GM12878 (cell line): ENCODE measurements at regions not wholly inside any gene's neighbourhood (a gene's known extent, or its start where the extent isn't known, plus 50 kb on each side); places are given as distances from the start of the nearest gene placed in this dataset.

Experiments used
- ATAC-seq: fragments of 200-7000 bp; cut with Tn5 transposase; 3 replicates; pipeline ENCODE4 v1.9.1; 2020; ENCODE audit warnings: mild to moderate bottlenecking, moderate library complexity
- BruUV-seq: library from RNA; stranded (reverse); fragments of 400-500 nt; replicated peaks from 2 replicates; lab custom pipeline; 2021; lab: Mats Ljungman, UMichigan
- CTCF ChIA-PET: fragments of 300-600 bp; sonication (Branson Sonifier 250); formaldehyde crosslinking; extraction: SDS; loops from one replicate; lab custom pipeline; 2021; ENCODE audit warnings: inconsistent platforms; lab: Yijun Ruan, JAX
- POLR2A ChIA-PET: fragments of 350-600 bp; formaldehyde crosslinking; extraction: SDS; loops from one replicate; lab custom pipeline; 2021; ENCODE audit warnings: inconsistent platforms; lab: Charles Lee
- RAD21 ChIA-PET: fragments of 300-600 bp; sonication (Branson Sonifier 250); formaldehyde crosslinking; loops from one replicate; lab custom pipeline; 2023; ENCODE audit warnings: antibody characterized with exemption; ENCODE audit not compliant: unreplicated experiment; lab: Charles Lee
- SMC1A ChIA-PET: fragments of 300-600 bp; sonication (Branson Sonifier 250); formaldehyde crosslinking; loops from one replicate; lab custom pipeline; 2023; ENCODE audit not compliant: unreplicated experiment, uncharacterized antibody; lab: Charles Lee
- DNase-seq: peaks from one replicate; pipeline ENCODE4 v3.0.0-alpha.2; 2011; ENCODE audit warnings: low read depth, low spot score
- FAIRE-seq: peaks from 3 replicates; lab custom pipeline; 2011; peaks lifted over from hg19 to GRCh38; lab: Jason Lieb, UNC
- H2AFZ ChIP-seq: 2 replicates; pipeline ENCODE4 v1.6.0; 2011; ENCODE audit warnings: low read depth, low read length, control low read depth; ENCODE audit not compliant: control insufficient read depth
- H3K27ac ChIP-seq: 2 replicates; pipeline ENCODE4 v1.5.1; 2011; ENCODE audit warnings: control low read depth; ENCODE audit not compliant: control insufficient read depth, insufficient read depth
- H3K27me3 ChIP-seq, 2 experiments: replicated peaks in 1 of 2; 2 replicates each; pipeline versions ENCODE4 v1.6.0 to v1.6.1; 2011; ENCODE audit warnings: low read length in 1 of 2; ENCODE audit not compliant: control insufficient read depth in 2 of 2, insufficient read depth in 2 of 2
- H3K36me3 ChIP-seq, 2 experiments: 2 replicates each; pipeline ENCODE4 v1.5.1; 2011; ENCODE audit warnings: low read length in 1 of 2; ENCODE audit not compliant: control insufficient read depth in 2 of 2, insufficient read depth in 2 of 2
- H3K4me1 ChIP-seq: 2 replicates; pipeline ENCODE4 v1.6.1; 2011; ENCODE audit warnings: mild to moderate bottlenecking, low read length, moderate library complexity, mixed read lengths; ENCODE audit not compliant: control insufficient read depth, insufficient read depth
- H3K4me2 ChIP-seq: 2 replicates; pipeline ENCODE4 v1.6.0; 2011; ENCODE audit warnings: control low read depth; ENCODE audit not compliant: control insufficient read depth, insufficient read depth
- H3K4me3 ChIP-seq: fragments of 200-600 bp; sonication (generic); 2 replicates; pipeline ENCODE4 v1.5.1; 2016
- H3K79me2 ChIP-seq: 2 replicates; pipeline ENCODE4 v1.6.0; 2011; ENCODE audit warnings: low read length; ENCODE audit not compliant: control insufficient read depth, insufficient read depth
- H3K9ac ChIP-seq: 2 replicates; pipeline ENCODE4 v1.8.0; 2011; ENCODE audit warnings: low read length, control low read depth, mixed read lengths; ENCODE audit not compliant: control insufficient read depth, insufficient read depth
- H3K9me3 ChIP-seq: replicated peaks from 3 replicates; pipeline ENCODE4 v1.5.1; 2011; ENCODE audit warnings: mild to moderate bottlenecking, low read length; ENCODE audit not compliant: control insufficient read depth, insufficient read depth
- H4K20me1 ChIP-seq: 2 replicates; pipeline ENCODE4 v1.6.0; 2011; ENCODE audit not compliant: control insufficient read depth, insufficient read depth
- BHLHE40 ChIP-seq, 2 experiments: fragments of 450-650 bp in 1 of 2; IDR thresholded peaks; 2 replicates each; pipeline ENCODE4 v1.6.1; 2011 to 2017; ENCODE audit warnings: low read depth in 2 of 2, borderline replicate concordance in 1 of 2, improper control_type of control experiment in 1 of 2, low read length in 1 of 2, mild to moderate bottlenecking in 1 of 2
- EGR1 ChIP-seq, 2 experiments: IDR thresholded peaks; 1 replicate in 1 of 2; 2 replicates in 1 of 2; pipeline ENCODE4 v1.6.1; 2011 to 2012; ENCODE audit warnings: low read depth in 2 of 2, low read length in 2 of 2, borderline replicate concordance in 1 of 2, mild to moderate bottlenecking in 1 of 2, moderate library complexity in 1 of 2
- FOXK2 ChIP-seq: fragments of 450-650 bp; IDR thresholded peaks from 2 replicates; pipeline ENCODE4 v1.6.1; 2017; ENCODE audit warnings: mild to moderate bottlenecking, moderate library complexity
- LARP7 ChIP-seq: fragments of 450-650 bp; IDR thresholded peaks from 2 replicates; pipeline ENCODE4 v1.6.1; 2017; ENCODE audit warnings: mild to moderate bottlenecking
- NR2C1 ChIP-seq: fragments of 450-650 bp; IDR thresholded peaks from 2 replicates; pipeline ENCODE4 v1.6.1; 2017; ENCODE audit warnings: antibody characterized with exemption, mild to moderate bottlenecking, moderate library complexity
- PAX5 ChIP-seq: IDR thresholded peaks from 2 replicates; pipeline ENCODE4 v1.6.1; 2011; ENCODE audit warnings: low read depth, low read length, borderline replicate concordance
- REST ChIP-seq: IDR thresholded peaks from 2 replicates; pipeline ENCODE4 v1.6.1; 2012; ENCODE audit warnings: mild to moderate bottlenecking, low read depth, low read length
- SRF ChIP-seq, 2 experiments: IDR thresholded peaks; 2 replicates each; pipeline ENCODE4 v1.6.1; 2011; ENCODE audit warnings: low read depth in 2 of 2, low read length in 2 of 2, mild to moderate bottlenecking in 1 of 2, moderate library complexity in 1 of 2
- TAF1 ChIP-seq: IDR thresholded peaks from 2 replicates; pipeline ENCODE4 v1.6.1; 2011; ENCODE audit warnings: mild to moderate bottlenecking, low read depth, low read length, borderline replicate concordance
- WGBS: methylation state at CpG from one replicate; pipeline ENCODE4 v1.1.6; 2016; ENCODE audit warnings: low lambda C conversion rate; ENCODE audit not compliant: insufficient replicate concordance, insufficient coverage; ENCODE audit errors: missing lambda C conversion rate; 5-methylcytosine and 5-hydroxymethylcytosine counted together
- in situ Hi-C: fragments of 300-500 bp; cut with MboI; formaldehyde crosslinking; loops from 9 replicates; pipeline ENCODE4 v1.14.3; 2018; ENCODE audit warnings: mixed read lengths
- intact Hi-C: fragments of 100-400 bp; cut with micrococcal nuclease; formaldehyde crosslinking; loops from one replicate; pipeline ENCODE4 v1.14.2; 2022; ENCODE audit not compliant: unreplicated experiment

- Histone ChIP-seq H4K20me1 (no peaks in the 10 kb centered on the region), H2AFZ (no peak overlapping the region), H3K79me2 (no peaks in the 10 kb centered on the region), H3K27ac (no peak overlapping the region), H3K36me3 (no peaks in the 10 kb centered on the region), H3K27me3 (no peaks in the 10 kb centered on the region; a peak in 1 of 4 replicates), H3K9me3 (no peaks in the 10 kb centered on the region), H3K9ac (no peak overlapping the region), H3K4me3 (no peak overlapping the region), H3K4me1 (no peaks in the 10 kb centered on the region), H3K4me2 (no peak overlapping the region)
- 18% methylated on average over 2 of the region's 2 CpGs for WGBS
- DNase-seq (no peak), ATAC-seq (no peak), FAIRE-seq (no peak)
- SMC1A ChIA-PET, result no interaction called here
- RAD21 ChIA-PET, result no interaction called here
- in situ Hi-C loops (no loop called here), intact Hi-C loops (no loop called here)
- CTCF ChIA-PET, result interaction anchor here (1.6 kb wide), 1 partner anchor 13 kb away, joined by 4 read pairs; no protein-coding TSS in a partner anchor
- POLR2A ChIA-PET, result interaction anchor here (0.7 kb wide), 1 partner anchor 1216 kb away, joined by 4 read pairs; no protein-coding TSS in a partner anchor
- no TSS peak for BruUV-seq
- TF ChIP-seq BHLHE40 (IDR thresholded peaks at IDR 0.05; ENCODE audit: borderline replicate concordance in 1 of 2, low read depth in 2 of 2, low read length in 1 of 2) (no peak), REST (no peak), SRF (IDR thresholded peaks at IDR 0.05; ENCODE audit: low read depth in 2 of 2, low read length in 2 of 2) (no peak), LARP7 (no peak), PAX5 (no peak), FOXK2 (no peak), EGR1 (IDR thresholded peaks at IDR 0.05; ENCODE audit: borderline replicate concordance in 1 of 2, low read depth in 2 of 2, low read length in 2 of 2) (no peak), TAF1 (no peak), NR2C1 (no peak)
These were observed 281.7 kb upstream of the MC4R start for GRCh38 chr18:60654298-60654697.
